ENCODE measurements at regions not wholly inside any gene's neighbourhood (a gene's known extent, or its start where the extent isn't known, plus 50 kb on each side); places are given as distances from the start of the nearest gene placed in this dataset.

GRCh38 chr4:85153221-85153620 lies 186.7 kb upstream of the WDFY3 start:
- Histone ChIP-seq H3K27ac (ENCODE audit: low read length, poor library complexity, severe bottlenecking) (no peak overlapping the region), H3K18ac (ENCODE audit: low read depth in 1 of 2, low read length in 2 of 2) (no peak overlapping the region), H3K9ac (ENCODE audit: low read length) (no peak overlapping the region), H2BK120ac (ENCODE audit: low read depth, low read length) (no peak overlapping the region), H2AK5ac (ENCODE audit: low read length, severe bottlenecking) (no peak overlapping the region), H3K4me1 (ENCODE audit: control insufficient read depth, insufficient read depth, low read depth, low read length) (no peaks in the 10 kb centered on the region), H4K8ac (ENCODE audit: low read length) (no peak overlapping the region), H4K91ac (ENCODE audit: low read length) (no peak overlapping the region), H3K79me1 (replicated peaks; ENCODE audit: low read length, poor library complexity, severe bottlenecking) (no peaks in the 10 kb centered on the region), H3K27me3 (ENCODE audit: control insufficient read depth in 1 of 2, insufficient read depth in 1 of 2, low read length in 2 of 2) (peaks cover 0 to 4% of the 10 kb centered on the region in 2 experiments), H2BK15ac (ENCODE audit: low read depth, poor library complexity, severe bottlenecking) (no peak overlapping the region), H3K4ac (ENCODE audit: low read depth in 1 of 2, low read length in 2 of 2) (no peak overlapping the region), H2AFZ (ENCODE audit: low read depth, low read length) (no peak overlapping the region), H3K14ac (ENCODE audit: low read length in 2 of 2) (no peak overlapping the region), H3K9me3 (ENCODE audit: control insufficient read depth, low read length) (no peaks in the 10 kb centered on the region), H3K36me3 (ENCODE audit: control insufficient read depth in 1 of 2, insufficient read depth in 2 of 2, low read depth in 1 of 2, low read length in 2 of 2) (no peaks in the 10 kb centered on the region), H2BK5ac (ENCODE audit: low read depth, low read length, poor library complexity, severe bottlenecking) (no peak overlapping the region), H3K4me2 (ENCODE audit: low read length, poor library complexity, severe bottlenecking) (no peak overlapping the region), H3K23ac (ENCODE audit: low read length in 2 of 2) (no peak overlapping the region), H3K4me3 (ENCODE audit: insufficient read depth in 1 of 2, low read depth in 1 of 2, low read length in 2 of 2) (no peak overlapping the region), H2BK12ac (ENCODE audit: low read length in 2 of 2) (no peak overlapping the region)
- WGBS = 90% methylated on average over 1 of the region's 1 CpG
- DNase-seq = no peak

GRCh38 chr4:85154591-85154990 lies 188.1 kb upstream of the WDFY3 start:
- no peaks in the 10 kb centered on the region for H3K4me1 ChIP-seq (ENCODE audit: control insufficient read depth, insufficient read depth, low read depth, low read length)
- H3K4me3 ChIP-seq (ENCODE audit: insufficient read depth in 1 of 2, low read depth in 1 of 2, low read length in 2 of 2) = no peak overlapping the region
- H3K36me3 ChIP-seq (ENCODE audit: control insufficient read depth in 1 of 2, insufficient read depth in 2 of 2, low read depth in 1 of 2, low read length in 2 of 2) = no peaks in the 10 kb centered on the region
- no peak overlapping the region for H3K4me2 ChIP-seq (ENCODE audit: low read length, poor library complexity, severe bottlenecking)
- H2BK12ac ChIP-seq (ENCODE audit: low read length in 2 of 2) = no peak overlapping the region
- H3K9me3 ChIP-seq (ENCODE audit: control insufficient read depth, low read length) = no peaks in the 10 kb centered on the region
- H3K14ac ChIP-seq (ENCODE audit: low read length in 2 of 2) = no peak overlapping the region
- DNase-seq = no peak
- H3K79me1 ChIP-seq (replicated peaks; ENCODE audit: low read length, poor library complexity, severe bottlenecking) = no peaks in the 10 kb centered on the region
- 85% methylated on average over 1 of the region's 1 CpG for WGBS
- H3K27ac ChIP-seq (ENCODE audit: low read length, poor library complexity, severe bottlenecking) = no peak overlapping the region
- H2BK5ac ChIP-seq (ENCODE audit: low read depth, low read length, poor library complexity, severe bottlenecking) = no peak overlapping the region
- H3K9ac ChIP-seq (ENCODE audit: low read length) = no peak overlapping the region
- H2BK15ac ChIP-seq (ENCODE audit: low read depth, poor library complexity, severe bottlenecking) = no peak overlapping the region
- no peak overlapping the region for H3K18ac ChIP-seq (ENCODE audit: low read depth in 1 of 2, low read length in 2 of 2)
- no peak overlapping the region for H3K4ac ChIP-seq (ENCODE audit: low read depth in 1 of 2, low read length in 2 of 2)
- peaks cover 0 to 4% of the 10 kb centered on the region in 2 experiments for H3K27me3 ChIP-seq (ENCODE audit: control insufficient read depth in 1 of 2, insufficient read depth in 1 of 2, low read length in 2 of 2)
- no peak overlapping the region for H2AK5ac ChIP-seq (ENCODE audit: low read length, severe bottlenecking)
- no peak overlapping the region for H2BK120ac ChIP-seq (ENCODE audit: low read depth, low read length)
- no peak overlapping the region for H2AFZ ChIP-seq (ENCODE audit: low read depth, low read length)
- H4K91ac ChIP-seq (ENCODE audit: low read length) = no peak overlapping the region
- H3K23ac ChIP-seq (ENCODE audit: low read length in 2 of 2) = no peak overlapping the region
- H4K8ac ChIP-seq (ENCODE audit: low read length) = no peak overlapping the region

- H2BK12ac ChIP-seq (ENCODE audit: low read length in 2 of 2) = no peak overlapping the region
- no peak overlapping the region for H3K27ac ChIP-seq (ENCODE audit: low read length, poor library complexity, severe bottlenecking)
- no peak for DNase-seq
- H3K9ac ChIP-seq (ENCODE audit: low read length) = no peak overlapping the region
- no peak overlapping the region for H3K4me3 ChIP-seq (ENCODE audit: insufficient read depth in 1 of 2, low read depth in 1 of 2, low read length in 2 of 2)
- no peaks in the 10 kb centered on the region for H3K27me3 ChIP-seq (ENCODE audit: control insufficient read depth in 1 of 2, insufficient read depth in 1 of 2, low read length in 2 of 2)
- no peaks in the 10 kb centered on the region for H3K79me1 ChIP-seq (replicated peaks; ENCODE audit: low read length, poor library complexity, severe bottlenecking)
- no peak overlapping the region for H4K8ac ChIP-seq (ENCODE audit: low read length)
- no peak overlapping the region for H3K4me2 ChIP-seq (ENCODE audit: low read length, poor library complexity, severe bottlenecking)
- no peaks in the 10 kb centered on the region for H3K4me1 ChIP-seq (ENCODE audit: control insufficient read depth, insufficient read depth, low read depth, low read length)
- no peaks in the 10 kb centered on the region for H3K9me3 ChIP-seq (ENCODE audit: control insufficient read depth, low read length)
- H4K91ac ChIP-seq (ENCODE audit: low read length) = no peak overlapping the region
- no peak overlapping the region for H2AFZ ChIP-seq (ENCODE audit: low read depth, low read length)
- WGBS = 85% methylated on average over 2 of the region's 2 CpGs
- no peak overlapping the region for H2AK5ac ChIP-seq (ENCODE audit: low read length, severe bottlenecking)
- no peak overlapping the region for H3K23ac ChIP-seq (ENCODE audit: low read length in 2 of 2)
- H3K36me3 ChIP-seq (ENCODE audit: control insufficient read depth in 1 of 2, insufficient read depth in 2 of 2, low read depth in 1 of 2, low read length in 2 of 2) = no peaks in the 10 kb centered on the region
- peak overlapping the region in 1 of 2 experiments; percentile 20 for H3K14ac ChIP-seq (ENCODE audit: low read length in 2 of 2)
- H3K18ac ChIP-seq (ENCODE audit: low read depth in 1 of 2, low read length in 2 of 2) = peak overlapping the region in 1 of 2 experiments; percentile 40
- H2BK5ac ChIP-seq (ENCODE audit: low read depth, low read length, poor library complexity, severe bottlenecking) = no peak overlapping the region
- H2BK15ac ChIP-seq (ENCODE audit: low read depth, poor library complexity, severe bottlenecking) = no peak overlapping the region
- H2BK120ac ChIP-seq (ENCODE audit: low read depth, low read length) = no peak overlapping the region
- H3K4ac ChIP-seq (ENCODE audit: low read depth in 1 of 2, low read length in 2 of 2) = no peak overlapping the region
Measured at GRCh38 chr4:85165808-85166207, 199.3 kb upstream of the WDFY3 start.

GRCh38 chr4:85166318-85166717 lies 199.8 kb upstream of the WDFY3 start:
- H3K27ac ChIP-seq (ENCODE audit: low read length, poor library complexity, severe bottlenecking) = no peak overlapping the region
- H3K9ac ChIP-seq (ENCODE audit: low read length) = no peak overlapping the region
- H3K23ac ChIP-seq (ENCODE audit: low read length in 2 of 2) = no peak overlapping the region
- no peaks in the 10 kb centered on the region for H3K27me3 ChIP-seq (ENCODE audit: control insufficient read depth in 1 of 2, insufficient read depth in 1 of 2, low read length in 2 of 2)
- peak overlapping the region; percentile 81 for H4K8ac ChIP-seq (ENCODE audit: low read length)
- no peak overlapping the region for H3K4me2 ChIP-seq (ENCODE audit: low read length, poor library complexity, severe bottlenecking)
- H3K18ac ChIP-seq (ENCODE audit: low read depth in 1 of 2, low read length in 2 of 2) = peak overlapping the region in 1 of 2 experiments; percentile 40
- H3K4me1 ChIP-seq (ENCODE audit: control insufficient read depth, insufficient read depth, low read depth, low read length) = no peaks in the 10 kb centered on the region
- H2BK15ac ChIP-seq (ENCODE audit: low read depth, poor library complexity, severe bottlenecking) = no peak overlapping the region
- no peaks in the 10 kb centered on the region for H3K79me1 ChIP-seq (replicated peaks; ENCODE audit: low read length, poor library complexity, severe bottlenecking)
- H2BK5ac ChIP-seq (ENCODE audit: low read depth, low read length, poor library complexity, severe bottlenecking) = no peak overlapping the region
- H2AFZ ChIP-seq (ENCODE audit: low read depth, low read length) = no peak overlapping the region
- H3K4me3 ChIP-seq (ENCODE audit: insufficient read depth in 1 of 2, low read depth in 1 of 2, low read length in 2 of 2) = no peak overlapping the region
- H4K91ac ChIP-seq (ENCODE audit: low read length) = no peak overlapping the region
- no peaks in the 10 kb centered on the region for H3K9me3 ChIP-seq (ENCODE audit: control insufficient read depth, low read length)
- no peak overlapping the region for H2BK120ac ChIP-seq (ENCODE audit: low read depth, low read length)
- DNase-seq = peak; percentile 12
- peak overlapping the region in 1 of 2 experiments; percentile 54 for H2BK12ac ChIP-seq (ENCODE audit: low read length in 2 of 2)
- no peaks in the 10 kb centered on the region for H3K36me3 ChIP-seq (ENCODE audit: control insufficient read depth in 1 of 2, insufficient read depth in 2 of 2, low read depth in 1 of 2, low read length in 2 of 2)
- no peak overlapping the region for H3K4ac ChIP-seq (ENCODE audit: low read depth in 1 of 2, low read length in 2 of 2)
- 38% methylated on average over 3 of the region's 3 CpGs for WGBS
- no peak overlapping the region for H2AK5ac ChIP-seq (ENCODE audit: low read length, severe bottlenecking)
- peak overlapping the region in 1 of 2 experiments; percentile 26 for H3K14ac ChIP-seq (ENCODE audit: low read length in 2 of 2)

Measured in mesenchymal stem cell (in vitro differentiated cells and primary cell).